OCI-LY7 (cell line): ENCODE measurements at regions not wholly inside any gene's neighbourhood (a gene's known extent, or its start where the extent isn't known, plus 50 kb on each side); places are given as distances from the start of the nearest gene placed in this dataset.

ENCODE experiments used
- BruUV-seq: library from RNA; stranded (reverse); fragments of 400-500 nt; replicated peaks from 2 replicates; lab custom pipeline; 2021; lab: Mats Ljungman, UMichigan
- CTCF ChIA-PET: fragments of 300-600 bp; sonication (Branson Sonifier 250); formaldehyde crosslinking; loops from one replicate; lab custom pipeline; 2022; ENCODE audit warnings: antibody characterized with exemption; ENCODE audit not compliant: unreplicated experiment; lab: Charles Lee
- POLR2A ChIA-PET: fragments of 300-600 bp; sonication (Branson Sonifier 250); formaldehyde crosslinking; loops from one replicate; lab custom pipeline; 2022; ENCODE audit warnings: antibody characterized with exemption; lab: Charles Lee
- DNase-seq: peaks from one replicate; pipeline ENCODE4 v3.0.0-alpha.2; 2015; ENCODE audit warnings: low spot score
- H2AFZ ChIP-seq: fragments of 200-600 bp; sonication (generic), shearing (Covaris generic); 2 replicates; pipeline ENCODE4 v1.6.1; 2014; ENCODE audit warnings: mild to moderate bottlenecking, antibody characterized with exemption, low read length, moderate library complexity
- H3K27ac ChIP-seq: fragments of 200-600 bp; sonication (generic); 2 replicates; pipeline ENCODE4 v1.5.1; 2014; ENCODE audit warnings: mixed run types, low read depth, mild to moderate bottlenecking, moderate library complexity, low read length, inconsistent platforms; ENCODE audit not compliant: poor library complexity, severe bottlenecking
- H3K36me3 ChIP-seq: fragments of 200-600 bp; sonication (generic); 2 replicates; pipeline ENCODE4 v1.6.1; 2014; ENCODE audit warnings: mild to moderate bottlenecking, antibody characterized with exemption, low read length, moderate library complexity, mixed read lengths; ENCODE audit not compliant: insufficient read depth
- H3K4me1 ChIP-seq: fragments of 200-600 bp; sonication (generic); 2 replicates; pipeline ENCODE4 v1.5.1; 2014; ENCODE audit warnings: mild to moderate bottlenecking, low read length; ENCODE audit not compliant: insufficient read depth, poor library complexity, severe bottlenecking
- H3K4me2 ChIP-seq: fragments of 200-600 bp; sonication (generic); 2 replicates; pipeline ENCODE4 v1.6.1; 2014; ENCODE audit warnings: mild to moderate bottlenecking, low read length
- H3K4me3 ChIP-seq: fragments of 200-600 bp; sonication (generic); 2 replicates; pipeline ENCODE4 v1.5.1; 2014; ENCODE audit warnings: mild to moderate bottlenecking, low read depth, low read length; ENCODE audit not compliant: poor library complexity, severe bottlenecking
- H3K79me2 ChIP-seq: fragments of 200-600 bp; sonication (generic); 2 replicates; pipeline ENCODE4 v1.6.1; 2016; ENCODE audit warnings: low read depth, mild to moderate bottlenecking, low read length, moderate library complexity, mixed read lengths; ENCODE audit not compliant: insufficient read depth
- H3K9me2 ChIP-seq: fragments of 200-600 bp; sonication (generic); 2 replicates; pipeline ENCODE4 v1.6.1; 2016; ENCODE audit warnings: mild to moderate bottlenecking, low read length, mixed read lengths; ENCODE audit not compliant: insufficient read depth
- H3K9me3 ChIP-seq: fragments of 200-600 bp; sonication (generic); 2 replicates; pipeline ENCODE4 v1.6.1; 2014; ENCODE audit warnings: mild to moderate bottlenecking, mixed run types, low read length, mixed read lengths
- H4K20me1 ChIP-seq: fragments of 200-600 bp; sonication (generic); 2 replicates; pipeline ENCODE4 v1.6.1; 2014; ENCODE audit warnings: mild to moderate bottlenecking, antibody characterized with exemption, low read length, moderate library complexity, mixed read lengths; ENCODE audit not compliant: insufficient read depth
- CTCF ChIP-seq: fragments of 200-600 bp; sonication (generic); conservative IDR thresholded peaks from 2 replicates; pipeline ENCODE4 v1.5.1; 2014; ENCODE audit warnings: mild to moderate bottlenecking, antibody characterized with exemption, low read length, moderate library complexity, mixed read lengths
- EZH2phosphoT487 ChIP-seq: fragments of 200-600 bp; sonication (generic); IDR thresholded peaks from 2 replicates; pipeline ENCODE4 v1.6.1; 2018; ENCODE audit warnings: low read depth, borderline replicate concordance, mild to moderate bottlenecking, mixed run types, antibody characterized with exemption, low read length, moderate library complexity, mixed read lengths
- intact Hi-C: fragments of 100-400 bp; cut with micrococcal nuclease; formaldehyde crosslinking; loops from one replicate; pipeline ENCODE4 v1.10.0; 2022; ENCODE audit not compliant: unreplicated experiment

GRCh38 chr22:44586999-44587736, 89.1 kb upstream of the RTL6 start:
- Histone ChIP-seq H3K27ac (no peak overlapping the region), H2AFZ (no peak overlapping the region), H4K20me1 (no peaks in the 10 kb centered on the region), H3K9me2 (no peaks in the 10 kb centered on the region), H3K4me2 (no peak overlapping the region), H3K4me1 (no peaks in the 10 kb centered on the region), H3K79me2 (no peaks in the 10 kb centered on the region), H3K4me3 (no peak overlapping the region), H3K9me3 (no peaks in the 10 kb centered on the region), H3K36me3 (no peaks in the 10 kb centered on the region)
- no TSS peak for BruUV-seq
- intact Hi-C loops: no loop called here
- TF ChIP-seq EZH2phosphoT487 (no peak), CTCF (no peak)
- DNase-seq: no peak
- POLR2A ChIA-PET: no interaction called here
- CTCF ChIA-PET: no interaction called here

GRCh38 chr22:44586351-44586990, 88.4 kb upstream of the RTL6 start:
- BruUV-seq: no TSS peak
- H3K9me2 ChIP-seq: no peaks in the 10 kb centered on the region
- no peaks in the 10 kb centered on the region for H3K4me1 ChIP-seq
- no peak overlapping the region for H3K4me2 ChIP-seq
- H3K27ac ChIP-seq: no peak overlapping the region
- no peak overlapping the region for H2AFZ ChIP-seq
- no peaks in the 10 kb centered on the region for H3K9me3 ChIP-seq
- no peaks in the 10 kb centered on the region for H4K20me1 ChIP-seq
- CTCF ChIA-PET: no interaction called here
- no peak overlapping the region for H3K4me3 ChIP-seq
- intact Hi-C loops: no loop called here
- DNase-seq: no peak
- no peaks in the 10 kb centered on the region for H3K79me2 ChIP-seq
- H3K36me3 ChIP-seq: no peaks in the 10 kb centered on the region
- TF ChIP-seq EZH2phosphoT487: no peak
- TF ChIP-seq CTCF: no peak
- POLR2A ChIA-PET: no interaction called here
